ENCODE measurements at regions not wholly inside any gene's neighbourhood (a gene's known extent, or its start where the extent isn't known, plus 50 kb on each side); places are given as distances from the start of the nearest gene placed in this dataset.
A peak's percentile ranks its signal among the peaks of the same experiment; 100 is the strongest.
"Not testable (repeated sequence)": the region's sequence is repeated elsewhere in the genome, so short reads cannot be mapped to it uniquely, and the experiment has no call there.

DNA sequence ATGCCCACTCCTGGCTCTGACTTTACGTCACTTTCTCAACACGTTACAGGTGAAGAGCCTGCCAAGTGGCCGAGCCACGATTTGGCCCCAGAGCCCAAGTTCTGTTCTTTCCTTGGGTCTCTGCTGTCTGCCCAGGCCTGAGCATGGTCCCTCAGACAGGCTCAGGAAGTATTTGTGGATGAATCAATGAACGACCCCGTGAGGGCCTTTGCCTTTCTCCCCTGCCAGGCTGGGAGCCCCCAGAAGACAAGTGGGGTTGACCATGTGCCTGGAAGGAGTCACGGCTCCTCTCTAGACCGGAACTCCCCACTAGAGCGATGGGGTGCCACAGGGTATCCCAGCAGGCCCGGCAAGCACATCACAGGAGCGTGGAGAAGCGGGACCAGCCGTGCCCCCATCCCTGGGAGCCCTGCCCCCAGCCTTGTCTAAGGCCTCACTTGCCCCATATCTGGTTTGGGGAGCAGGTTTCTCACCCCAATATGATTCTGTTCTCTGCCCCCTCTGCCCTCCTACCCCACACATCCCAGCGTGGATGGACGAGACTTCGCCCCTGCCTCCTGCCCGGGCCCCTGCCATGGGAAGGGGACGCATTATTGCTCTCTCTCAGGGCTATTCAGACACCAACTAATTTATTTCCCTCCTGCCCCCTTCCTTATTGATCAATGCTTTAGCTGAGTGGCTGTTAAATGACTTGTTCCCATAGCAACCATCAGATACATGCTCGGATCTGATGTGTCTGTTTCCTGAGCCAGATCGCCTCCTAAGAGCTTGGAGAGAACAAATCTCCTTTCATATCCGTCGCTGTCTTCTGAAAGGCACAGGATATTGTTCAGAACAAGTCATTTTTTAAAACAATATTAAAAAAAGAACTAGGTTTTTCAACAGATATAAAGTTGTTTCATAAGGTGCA lies 69.0 kb downstream of the DIO3 start:
- no peaks in the 10 kb centered on the region for H3K27me3 ChIP-seq
- no peak for ATAC-seq (ENCODE audit: low FRiP score in 2 of 2)
- WGBS, 2 donors = 82 to 83% methylated on average over 13 to 19 of the region's 22 CpGs
- H3K4me3 ChIP-seq = no peak overlapping the region
- peaks cover 12 to 13% (median 12%) of the 10 kb centered on the region in 4 donors for H3K4me1 ChIP-seq
- no peaks in the 10 kb centered on the region for H3K9me3 ChIP-seq
- H3K36me3 ChIP-seq = no peaks in the 10 kb centered on the region
- H3K27ac ChIP-seq = no peak overlapping the region
- DNase-seq = peak in 1 of 2 donors; percentile 52
- TF ChIP-seq, protein P1, sequence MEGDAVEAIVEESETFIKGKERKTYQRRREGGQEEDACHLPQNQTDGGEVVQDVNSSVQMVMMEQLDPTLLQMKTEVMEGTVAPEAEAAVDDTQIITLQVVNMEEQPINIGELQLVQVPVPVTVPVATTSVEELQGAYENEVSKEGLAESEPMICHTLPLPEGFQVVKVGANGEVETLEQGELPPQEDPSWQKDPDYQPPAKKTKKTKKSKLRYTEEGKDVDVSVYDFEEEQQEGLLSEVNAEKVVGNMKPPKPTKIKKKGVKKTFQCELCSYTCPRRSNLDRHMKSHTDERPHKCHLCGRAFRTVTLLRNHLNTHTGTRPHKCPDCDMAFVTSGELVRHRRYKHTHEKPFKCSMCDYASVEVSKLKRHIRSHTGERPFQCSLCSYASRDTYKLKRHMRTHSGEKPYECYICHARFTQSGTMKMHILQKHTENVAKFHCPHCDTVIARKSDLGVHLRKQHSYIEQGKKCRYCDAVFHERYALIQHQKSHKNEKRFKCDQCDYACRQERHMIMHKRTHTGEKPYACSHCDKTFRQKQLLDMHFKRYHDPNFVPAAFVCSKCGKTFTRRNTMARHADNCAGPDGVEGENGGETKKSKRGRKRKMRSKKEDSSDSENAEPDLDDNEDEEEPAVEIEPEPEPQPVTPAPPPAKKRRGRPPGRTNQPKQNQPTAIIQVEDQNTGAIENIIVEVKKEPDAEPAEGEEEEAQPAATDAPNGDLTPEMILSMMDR (IDR thresholded peaks at IDR 0.05) = no peak

DNA sequence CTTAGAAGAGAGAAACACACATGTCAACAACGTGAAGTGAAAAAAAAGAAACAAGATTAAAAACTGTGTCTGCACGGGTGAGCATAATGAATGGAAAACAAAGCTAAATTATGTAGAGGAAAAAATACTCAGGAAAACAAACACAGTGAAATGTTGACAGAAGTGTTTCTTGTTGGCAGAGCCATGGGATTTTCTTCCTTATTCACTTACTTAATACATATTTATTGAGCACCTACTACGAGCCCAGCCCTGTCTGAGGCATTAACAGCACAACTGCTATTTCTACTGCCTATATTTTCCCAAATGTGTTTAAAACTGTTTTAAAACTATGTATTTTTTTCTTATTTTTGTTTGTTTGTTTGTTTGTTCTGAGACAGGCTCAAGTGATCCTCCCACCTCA lies 69.9 kb downstream of the DIO3 start:
- no peaks in the 10 kb centered on the region for H3K9me3 ChIP-seq
- peaks cover 12 to 13% (median 12%) of the 10 kb centered on the region in 4 donors for H3K4me1 ChIP-seq
- TF ChIP-seq EP300 (IDR thresholded peaks at IDR 0.05) (no peak), POLR2A (IDR thresholded peaks at IDR 0.05) (no peak), POLR2AphosphoS5 (IDR thresholded peaks at IDR 0.05) (no peak)
- WGBS, 2 donors = 76 to 82% methylated on average over 3 of the region's 3 CpGs
- no peaks in the 10 kb centered on the region for H3K27me3 ChIP-seq
- no peak overlapping the region for H3K27ac ChIP-seq
- H3K36me3 ChIP-seq = no peaks in the 10 kb centered on the region
- DNase-seq (no peak), ATAC-seq (ENCODE audit: low FRiP score in 2 of 2) (no peak)
- no peak overlapping the region for H3K4me3 ChIP-seq

DNA sequence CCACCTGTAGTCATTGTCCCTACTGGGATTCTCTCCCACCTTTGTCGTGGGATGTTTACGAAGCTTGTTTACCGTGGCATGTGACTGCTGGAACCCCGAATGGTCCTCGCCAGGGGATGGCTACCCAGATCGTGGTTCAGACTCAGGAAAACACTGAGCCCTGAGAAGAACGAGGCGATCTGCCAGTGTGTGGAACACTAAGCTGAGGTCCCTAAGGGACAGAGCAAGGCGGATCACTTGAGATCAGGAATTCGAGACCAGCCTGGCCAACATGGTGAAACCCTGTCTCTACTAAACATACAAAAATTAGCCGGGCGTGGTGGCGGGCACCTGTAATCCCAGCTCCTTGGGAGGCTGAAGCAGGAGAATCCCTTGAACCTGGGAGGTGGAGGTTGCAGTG lies 70.7 kb downstream of the DIO3 start:
- H3K9me3 ChIP-seq; H3K27ac ChIP-seq; H3K36me3 ChIP-seq; DNase-seq; ATAC-seq (ENCODE audit: low FRiP score in 2 of 2); H3K27me3 ChIP-seq; H3K4me3 ChIP-seq: not testable (repeated sequence)
- H3K4me1 ChIP-seq = peaks cover 12 to 13% (median 12%) of the 10 kb centered on the region in 4 donors
- 85 to 92% methylated on average over 13 of the region's 13 CpGs for WGBS, 2 donors

DNA sequence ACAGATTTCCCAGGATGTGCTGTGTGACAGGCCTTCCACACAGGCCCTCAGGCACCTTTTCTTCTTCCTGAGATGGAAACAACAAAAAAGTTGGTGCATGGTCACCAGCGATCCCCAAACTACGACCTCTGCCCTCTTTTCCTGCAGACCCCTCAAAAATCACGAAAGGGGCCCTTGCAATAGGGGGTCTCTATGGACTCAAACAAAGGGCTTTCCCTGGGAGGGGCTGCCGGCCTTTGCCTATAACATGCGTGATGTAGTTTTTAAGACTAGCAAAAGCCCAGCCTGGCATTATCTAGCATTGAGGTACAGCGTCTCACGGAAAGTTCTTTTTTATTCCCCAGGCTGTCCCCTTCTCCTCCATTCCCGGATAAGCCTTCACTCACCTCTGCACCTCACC lies 71.2 kb downstream of the DIO3 start:
- H3K27ac ChIP-seq = no peak overlapping the region
- WGBS, 2 donors = 90 to 92% methylated on average over 8 of the region's 8 CpGs
- H3K9me3 ChIP-seq = no peaks in the 10 kb centered on the region
- DNase-seq (no peak), ATAC-seq (ENCODE audit: low FRiP score in 2 of 2) (no peak)
- H3K4me1 ChIP-seq = peaks cover 12 to 13% (median 12%) of the 10 kb centered on the region in 4 donors
- no peaks in the 10 kb centered on the region for H3K36me3 ChIP-seq
- TF ChIP-seq POLR2A (IDR thresholded peaks at IDR 0.05) (no peak), POLR2AphosphoS5 (IDR thresholded peaks at IDR 0.05) (no peak), EP300 (IDR thresholded peaks at IDR 0.05) (no peak)
- TF ChIP-seq, protein P1 (IDR thresholded peaks at IDR 0.05) = no peak
- H3K27me3 ChIP-seq = no peaks in the 10 kb centered on the region
- no peak overlapping the region for H3K4me3 ChIP-seq

DNA sequence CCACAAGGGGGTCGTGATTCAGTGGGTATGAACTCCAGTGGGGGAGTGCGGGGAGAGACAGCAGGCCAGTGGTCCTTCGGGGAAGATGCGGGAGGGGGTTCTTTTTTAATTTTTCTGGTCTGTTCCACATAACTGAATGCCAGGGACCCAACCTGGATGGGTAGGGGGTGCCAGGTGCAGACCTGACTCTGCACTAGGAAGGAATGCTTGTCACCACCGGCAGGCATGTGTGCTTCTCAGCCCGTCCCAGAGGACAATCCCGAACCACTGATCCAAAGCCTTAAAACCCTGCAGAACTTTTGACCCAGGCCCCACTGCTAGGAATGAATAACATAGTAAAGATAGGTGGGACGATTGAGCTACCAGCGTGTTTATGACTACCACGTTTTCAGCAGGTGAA lies 72.0 kb downstream of the DIO3 start:
- Histone ChIP-seq H3K36me3 (no peaks in the 10 kb centered on the region), H3K4me1 (peaks cover 4 to 7% (median 5%) of the 10 kb centered on the region in 4 donors), H3K9me3 (no peaks in the 10 kb centered on the region), H3K27ac (no peak overlapping the region), H3K4me3 (no peak overlapping the region), H3K27me3 (no peaks in the 10 kb centered on the region)
- no peak for ATAC-seq (ENCODE audit: low FRiP score in 2 of 2)
- no peak for DNase-seq
- WGBS, 2 donors = 78 to 79% methylated on average over 10 of the region's 10 CpGs
- TF ChIP-seq POLR2A (IDR thresholded peaks at IDR 0.05) = no peak
- no peak for TF ChIP-seq EP300 (IDR thresholded peaks at IDR 0.05)
- no peak for TF ChIP-seq POLR2AphosphoS5 (IDR thresholded peaks at IDR 0.05)
- TF ChIP-seq, protein P1 (IDR thresholded peaks at IDR 0.05) = no peak
